ENCODE measurements at regions not wholly inside any gene's neighbourhood (a gene's known extent, or its start where the extent isn't known, plus 50 kb on each side); places are given as distances from the start of the nearest gene placed in this dataset.

- no peak overlapping the region for H3K4me2 ChIP-seq
- H3K4me1 ChIP-seq = peaks cover 51% of the 10 kb centered on the region
- DNase-seq (ENCODE audit: low read depth in 1 of 2, low spot score in 1 of 2) (no peak), FAIRE-seq (no peak), ATAC-seq (no peak)
- ChIA-PET POLR2A (no interaction called here), CTCF (interaction anchor here (3.5 to 10.5 kb wide), 2 partner anchors 10 to 33 kb away, joined by 23 to 68 read pairs; no protein-coding TSS in a partner anchor)
- no peak for TF ChIP-seq BCL3 (IDR thresholded peaks at IDR 0.05)
- no peaks in the 10 kb centered on the region for H3K9me3 ChIP-seq
- no peak overlapping the region for H3K27ac ChIP-seq
- 73% methylated on average over 5 of the region's 5 CpGs for WGBS (ENCODE audit: missing lambda C conversion rate)
- H3K4me3 ChIP-seq = no peak overlapping the region
Observed at GRCh38 chr4:153117554-153117953, 86.7 kb upstream of the TRIM2 start.

- Histone ChIP-seq H3K9me3 (no peaks in the 10 kb centered on the region), H3K4me2 (no peak overlapping the region), H3K4me1 (peaks cover 45% of the 10 kb centered on the region), H3K27ac (no peak overlapping the region; a peak in 1 of 6 replicates), H3K4me3 (no peak overlapping the region)
- WGBS (ENCODE audit: missing lambda C conversion rate) = 89% methylated on average over 2 of the region's 2 CpGs
- POLR2A ChIA-PET = no interaction called here
- CTCF ChIA-PET = interaction anchor here (1.8 to 10.5 kb wide), 3 partner anchors 8 to 35 kb away, joined by 7 to 68 read pairs (median 7); no protein-coding TSS in a partner anchor
- no peak for TF ChIP-seq HDAC2 (IDR thresholded peaks at IDR 0.05)
- TF ChIP-seq MYC (IDR thresholded peaks at IDR 0.05; ENCODE audit: borderline replicate concordance, low read length) = no peak
- no peak for TF ChIP-seq ZFP36 (IDR thresholded peaks at IDR 0.05; ENCODE audit: borderline replicate concordance, partially characterized antibody)
- no peak for TF ChIP-seq POLR2AphosphoS2 (conservative IDR thresholded peaks at IDR 0.05; ENCODE audit: low read length)
- no peak for TF ChIP-seq EP300 (IDR thresholded peaks at IDR 0.05)
- no peak for TF ChIP-seq ZNF302 (CRISPR knock-in tag; IDR thresholded peaks at IDR 0.05)
- no peak for TF ChIP-seq GATA3 (IDR thresholded peaks at IDR 0.05; ENCODE audit: borderline replicate concordance)
- no peak for TF ChIP-seq FOSB (CRISPR knock-in tag; IDR thresholded peaks at IDR 0.05)
- no peak for TF ChIP-seq E2F6 (IDR thresholded peaks at IDR 0.05; ENCODE audit: borderline replicate concordance, low read depth)
- no peak for TF ChIP-seq NR3C1 (IDR thresholded peaks at IDR 0.05)
- no peak for TF ChIP-seq BCL3 (IDR thresholded peaks at IDR 0.05)
- TF ChIP-seq TP53 (CRISPR knock-in tag; IDR thresholded peaks at IDR 0.05) = no peak
- TF ChIP-seq TFCP2L1 (CRISPR knock-in tag; IDR thresholded peaks at IDR 0.05) = no peak
- no peak for TF ChIP-seq CHD2 (IDR thresholded peaks at IDR 0.05; ENCODE audit: low read length, partially characterized antibody)
- TF ChIP-seq ZSCAN20 (CRISPR knock-in tag; IDR thresholded peaks at IDR 0.05) = no peak
- no peak for TF ChIP-seq SMC3 (IDR thresholded peaks at IDR 0.05)
- TF ChIP-seq EHF (CRISPR knock-in tag; IDR thresholded peaks at IDR 0.05) = no peak
- TF ChIP-seq CEBPB (IDR thresholded peaks at IDR 0.05) = no peak
- DNase-seq (ENCODE audit: low read depth in 1 of 2, low spot score in 1 of 2) = no peak
- FAIRE-seq = no peak
- no peak for ATAC-seq
Observed at GRCh38 chr4:153119626-153120025, 84.6 kb upstream of the TRIM2 start.

GRCh38 chr4:153120235-153120634, 84.0 kb upstream of the TRIM2 start:
- TF ChIP-seq CTCF (IDR thresholded peaks at IDR 0.05) = no peak
- no peak for TF ChIP-seq EHF (CRISPR knock-in tag; IDR thresholded peaks at IDR 0.05)
- no peak for TF ChIP-seq TFCP2L1 (CRISPR knock-in tag; IDR thresholded peaks at IDR 0.05)
- no peak for TF ChIP-seq SREBF2 (IDR thresholded peaks at IDR 0.05)
- TF ChIP-seq BHLHE40 (IDR thresholded peaks at IDR 0.05; ENCODE audit: low read depth, low read length) = no peak
- H3K4me1 ChIP-seq = peaks cover 39% of the 10 kb centered on the region
- H3K4me2 ChIP-seq = peak overlapping the region; percentile 66
- POLR2A ChIA-PET = no interaction called here
- ATAC-seq (no peak), FAIRE-seq (no peak), DNase-seq (ENCODE audit: low read depth in 1 of 2, low spot score in 1 of 2) (no peak)
- no peaks in the 10 kb centered on the region for H3K9me3 ChIP-seq
- CTCF ChIA-PET = interaction anchor here (2.6 to 2.9 kb wide), 2 partner anchors 31 to 37 kb away, joined by 7 to 12 read pairs; no protein-coding TSS in a partner anchor
- no peak overlapping the region for H3K27ac ChIP-seq
- no peak overlapping the region for H3K4me3 ChIP-seq
- WGBS (ENCODE audit: missing lambda C conversion rate) = 83% methylated on average over 2 of the region's 2 CpGs
